Esophagus muscularis mucosa (tissue), 4 donors: ENCODE measurements at regions not wholly inside any gene's neighbourhood (a gene's known extent, or its start where the extent isn't known, plus 50 kb on each side); places are given as distances from the start of the nearest gene placed in this dataset.

Source experiments
- DNase-seq: peaks from one replicate; pipeline ENCODE4 v3.0.0-alpha.2; 2017; ENCODE audit errors: extremely low spot score
- H3K27ac ChIP-seq, 4 donors: fragments of 200-600 bp; sonication (generic); replicated peaks in 1 of 4; 1 replicate in 3 of 4; 2 replicates in 1 of 4; pipeline ENCODE4 v1.5.1; 2016 to 2019; ENCODE audit warnings: mild to moderate bottlenecking in 1 of 4
- H3K27me3 ChIP-seq, 4 donors: fragments of 200-600 bp; sonication (generic); one replicate each; pipeline versions ENCODE4 v1.5.1 to v1.6.0; 2016 to 2019
- H3K36me3 ChIP-seq, 4 donors: fragments of 200-600 bp; sonication (generic); one replicate each; pipeline ENCODE4 v1.5.1; 2016 to 2019
- H3K4me1 ChIP-seq, 4 donors: fragments of 200-600 bp; sonication (generic); one replicate each; pipeline ENCODE4 v1.5.1; 2016 to 2019
- H3K4me3 ChIP-seq, 4 donors: fragments of 200-600 bp; sonication (generic); 1 replicate in 2 of 4; 2 replicates in 2 of 4; pipeline ENCODE4 v1.5.1; 2016 to 2019; ENCODE audit warnings: mild to moderate bottlenecking in 4 of 4, moderate library complexity in 1 of 4
- H3K9me3 ChIP-seq, 4 donors: fragments of 200-600 bp; sonication (generic); 1 replicate in 3 of 4; 2 replicates in 1 of 4; pipeline ENCODE4 v1.5.1; 2016 to 2019
- EP300 ChIP-seq: sonication (generic); formaldehyde crosslinking; IDR thresholded peaks from one replicate; pipeline ENCODE4 v1.6.1; 2017; ENCODE audit warnings: antibody characterized with exemption
- POLR2A ChIP-seq: fragments of 450-650 bp; IDR thresholded peaks from one replicate; pipeline ENCODE4 v1.6.1; 2017; ENCODE audit warnings: antibody characterized with exemption, moderate library complexity, mild to moderate bottlenecking, low read depth
- POLR2AphosphoS5 ChIP-seq, 2 donors: sonication (generic); formaldehyde crosslinking; IDR thresholded peaks; one replicate each; pipeline ENCODE4 v1.6.1; 2017; ENCODE audit warnings: antibody characterized with exemption in 2 of 2
- WGBS: methylation state at CpG from one replicate; pipeline ENCODE4 v1.1.5; 2018; 5-methylcytosine and 5-hydroxymethylcytosine counted together
- intact Hi-C: fragments of 100-400 bp; cut with DNase I; formaldehyde crosslinking; loops from one replicate; pipeline ENCODE4 v1.15.1; 2023
- TF ChIP-seq, protein P1 (sequence below), 3 experiments: fragments of 200-600 bp in 2 of 3; fragments of 450-650 bp in 1 of 3; sonication (generic) in 2 of 3; IDR thresholded peaks; one replicate each; pipeline ENCODE4 v1.5.1; 2017 to 2019; ENCODE audit warnings: antibody characterized with exemption in 3 of 3, mild to moderate bottlenecking in 2 of 3, moderate library complexity in 1 of 3

DNA sequence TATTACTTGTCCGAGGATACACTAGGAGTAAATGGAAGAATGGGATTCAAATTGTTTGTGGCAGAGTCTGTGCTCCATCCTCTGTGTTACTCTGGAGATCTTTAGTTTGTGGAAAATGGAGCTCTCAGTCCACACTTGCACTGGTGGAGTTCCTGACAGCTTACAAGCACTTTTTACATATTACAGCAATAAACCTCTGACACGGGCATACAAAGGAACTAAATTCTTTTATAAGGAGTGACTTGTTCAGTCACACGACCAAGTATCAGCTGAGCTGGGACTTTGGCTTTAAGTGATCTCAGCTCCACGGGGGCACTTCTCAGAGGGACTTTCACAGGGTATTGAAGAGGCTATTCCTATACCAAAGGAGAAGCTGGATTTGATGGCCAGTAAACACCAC is 417.5 kb downstream of the LRIG3 start:
- intact Hi-C loops: no loop called here
- Histone ChIP-seq H3K9me3 (no peaks in the 10 kb centered on the region), H3K4me3 (no peak overlapping the region), H3K27me3 (no peaks in the 10 kb centered on the region), H3K36me3 (no peaks in the 10 kb centered on the region), H3K4me1 (peaks cover 0 to 15% (median 13%) of the 10 kb centered on the region in 4 donors), H3K27ac (no peak overlapping the region)
- no peak for DNase-seq
- TF ChIP-seq, protein P1, sequence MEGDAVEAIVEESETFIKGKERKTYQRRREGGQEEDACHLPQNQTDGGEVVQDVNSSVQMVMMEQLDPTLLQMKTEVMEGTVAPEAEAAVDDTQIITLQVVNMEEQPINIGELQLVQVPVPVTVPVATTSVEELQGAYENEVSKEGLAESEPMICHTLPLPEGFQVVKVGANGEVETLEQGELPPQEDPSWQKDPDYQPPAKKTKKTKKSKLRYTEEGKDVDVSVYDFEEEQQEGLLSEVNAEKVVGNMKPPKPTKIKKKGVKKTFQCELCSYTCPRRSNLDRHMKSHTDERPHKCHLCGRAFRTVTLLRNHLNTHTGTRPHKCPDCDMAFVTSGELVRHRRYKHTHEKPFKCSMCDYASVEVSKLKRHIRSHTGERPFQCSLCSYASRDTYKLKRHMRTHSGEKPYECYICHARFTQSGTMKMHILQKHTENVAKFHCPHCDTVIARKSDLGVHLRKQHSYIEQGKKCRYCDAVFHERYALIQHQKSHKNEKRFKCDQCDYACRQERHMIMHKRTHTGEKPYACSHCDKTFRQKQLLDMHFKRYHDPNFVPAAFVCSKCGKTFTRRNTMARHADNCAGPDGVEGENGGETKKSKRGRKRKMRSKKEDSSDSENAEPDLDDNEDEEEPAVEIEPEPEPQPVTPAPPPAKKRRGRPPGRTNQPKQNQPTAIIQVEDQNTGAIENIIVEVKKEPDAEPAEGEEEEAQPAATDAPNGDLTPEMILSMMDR (IDR thresholded peaks at IDR 0.05): no peak
- no peak for TF ChIP-seq POLR2AphosphoS5 (IDR thresholded peaks at IDR 0.05)
- TF ChIP-seq EP300: no peak
- TF ChIP-seq POLR2A: no peak
- WGBS: 47% methylated on average over 4 of the region's 4 CpGs

DNA sequence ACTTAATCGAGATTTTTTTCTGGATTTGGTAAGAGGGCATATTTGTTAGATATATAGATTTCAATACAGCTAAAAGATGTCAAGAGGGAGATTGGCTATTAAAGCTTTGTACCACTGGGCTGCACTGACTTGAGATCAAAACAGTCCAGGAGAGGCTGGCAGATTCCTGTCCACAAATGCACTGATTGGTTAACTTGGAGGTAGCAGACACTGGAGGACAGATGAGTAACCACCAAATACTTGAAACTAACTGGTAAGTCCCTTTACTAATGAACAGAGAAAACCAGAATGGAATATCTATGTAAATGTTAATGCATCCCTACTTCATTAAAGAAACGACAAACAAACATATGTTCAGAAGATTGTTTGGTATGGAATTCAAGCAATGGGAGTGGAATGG is 416.6 kb downstream of the LRIG3 start:
- no peak for TF ChIP-seq POLR2AphosphoS5 (IDR thresholded peaks at IDR 0.05)
- TF ChIP-seq EP300: no peak
- Histone ChIP-seq H3K36me3 (no peaks in the 10 kb centered on the region), H3K4me3 (no peak overlapping the region), H3K27me3 (no peaks in the 10 kb centered on the region), H3K9me3 (no peaks in the 10 kb centered on the region), H3K4me1 (peaks cover 0 to 15% (median 13%) of the 10 kb centered on the region in 4 donors), H3K27ac (no peak overlapping the region)
- intact Hi-C loops: no loop called here
- no peak for DNase-seq
- WGBS: 96% methylated on average over 2 of the region's 2 CpGs

DNA sequence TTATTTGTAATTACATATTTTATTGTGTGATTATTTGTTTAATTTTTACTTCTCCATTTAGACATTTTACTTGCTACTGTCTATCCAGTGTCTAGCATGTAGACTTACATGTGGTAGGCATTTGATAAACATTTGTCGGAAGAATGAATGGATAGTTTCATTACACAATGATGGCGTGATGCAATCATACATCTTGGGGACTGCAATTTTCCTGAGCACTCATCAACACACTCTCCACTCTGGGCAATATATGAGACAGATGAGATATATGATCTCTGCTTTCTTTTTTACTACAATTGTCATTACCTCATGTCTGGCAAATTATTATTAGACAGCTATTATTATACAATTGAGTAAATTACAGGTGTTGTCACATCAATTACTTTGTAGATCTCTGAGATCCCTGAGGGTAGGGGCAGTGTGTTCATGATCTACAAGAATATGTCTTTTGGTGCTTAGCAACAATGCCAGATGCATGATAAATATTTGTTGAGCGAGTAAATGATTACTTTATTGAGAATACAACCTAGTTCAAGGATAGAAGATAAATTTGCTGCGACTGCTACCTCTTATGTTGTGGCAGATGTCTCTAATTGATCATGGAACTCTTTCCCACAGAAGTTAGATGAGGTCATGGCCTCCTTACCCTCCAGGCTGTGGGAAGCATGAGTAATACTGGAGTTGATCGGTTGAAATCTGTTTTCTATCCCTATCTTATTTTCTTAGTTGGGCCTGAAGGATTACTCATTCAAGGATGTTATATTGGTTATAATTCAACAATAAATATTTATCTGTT is 416.0 kb downstream of the LRIG3 start:
- TF ChIP-seq EP300: no peak
- no peak for TF ChIP-seq POLR2AphosphoS5 (IDR thresholded peaks at IDR 0.05)
- TF ChIP-seq POLR2A: no peak
- TF ChIP-seq, protein P1 (IDR thresholded peaks at IDR 0.05): no peak
- Histone ChIP-seq H3K36me3 (no peaks in the 10 kb centered on the region), H3K9me3 (no peaks in the 10 kb centered on the region), H3K27ac (no peak overlapping the region), H3K4me1 (peaks cover 0 to 15% (median 13%) of the 10 kb centered on the region in 4 donors), H3K27me3 (no peaks in the 10 kb centered on the region), H3K4me3 (no peak overlapping the region)
- intact Hi-C loops: no loop called here
- DNase-seq: no peak
- 87% methylated on average over 5 of the region's 5 CpGs for WGBS

DNA sequence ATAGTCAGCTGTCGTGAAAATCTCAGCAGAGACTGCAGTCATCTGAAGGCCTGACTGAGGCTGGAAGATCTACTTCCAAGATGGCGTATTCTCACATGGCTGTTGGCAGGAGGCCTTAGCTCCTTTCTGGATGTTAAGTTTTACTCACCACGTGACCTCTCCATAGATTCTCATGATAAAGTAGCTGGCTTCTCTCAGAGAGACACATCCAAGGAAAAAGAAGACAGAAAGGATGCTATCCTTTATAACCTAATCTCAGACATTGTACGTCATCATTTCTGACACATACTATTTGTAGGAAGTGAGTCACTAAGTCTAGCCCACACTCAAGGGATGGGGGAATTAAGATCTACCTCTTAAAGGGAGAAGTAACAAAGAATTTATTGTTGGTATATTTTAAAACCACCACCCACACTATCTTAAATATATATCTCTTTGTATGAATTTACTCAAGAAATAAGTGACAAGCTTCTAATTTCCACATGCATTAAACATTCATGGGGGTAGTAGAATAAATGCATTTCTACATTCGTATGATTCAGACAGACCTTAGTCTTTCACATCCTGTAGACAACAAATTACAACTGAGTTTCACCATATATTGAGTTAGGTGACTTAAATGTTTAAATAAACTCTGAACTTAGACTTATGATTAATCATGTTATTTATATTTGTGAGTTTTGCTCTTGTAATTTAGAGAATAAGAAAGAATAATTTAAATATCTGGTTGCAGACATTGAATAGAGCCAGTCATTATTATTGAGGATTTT is 411.0 kb downstream of the LRIG3 start:
- intact Hi-C loops: no loop called here
- DNase-seq: no peak
- no peak for TF ChIP-seq POLR2AphosphoS5 (IDR thresholded peaks at IDR 0.05)
- TF ChIP-seq, protein P1 (IDR thresholded peaks at IDR 0.05): no peak
- TF ChIP-seq POLR2A: no peak
- no peak for TF ChIP-seq EP300
- no peaks in the 10 kb centered on the region for H3K36me3 ChIP-seq
- no peak overlapping the region for H3K4me3 ChIP-seq
- no peaks in the 10 kb centered on the region for H3K9me3 ChIP-seq
- H3K27ac ChIP-seq: no peak overlapping the region
- no peaks in the 10 kb centered on the region for H3K27me3 ChIP-seq
- 91% methylated on average over 5 of the region's 5 CpGs for WGBS
- no peaks in the 10 kb centered on the region for H3K4me1 ChIP-seq

DNA sequence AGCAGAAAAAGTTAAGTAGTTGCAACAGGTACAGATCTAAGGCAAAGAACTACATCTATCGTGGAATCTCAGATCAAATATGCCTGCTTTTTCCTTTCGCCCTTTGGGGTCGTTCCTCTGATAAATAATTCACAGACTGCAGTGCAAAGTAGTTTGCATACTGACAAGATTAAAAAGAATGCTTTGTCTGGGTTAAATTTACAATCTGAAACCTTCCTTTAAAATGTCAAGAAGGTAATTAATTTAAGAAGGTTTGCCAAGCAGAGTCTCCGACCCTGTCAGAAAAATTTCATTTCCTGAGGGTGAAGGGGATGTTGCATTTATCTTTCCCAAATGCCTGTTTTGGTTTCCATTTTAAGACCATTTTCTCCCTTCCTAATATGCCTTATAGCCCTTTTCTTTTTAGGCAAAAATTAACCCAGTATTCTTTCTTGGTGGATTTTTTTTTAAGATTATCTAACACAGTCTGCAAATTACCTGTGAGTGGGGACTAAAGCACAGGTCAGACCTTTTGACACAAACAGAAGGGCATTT is 406.9 kb downstream of the LRIG3 start:
- Histone ChIP-seq H3K4me3 (no peak overlapping the region), H3K27ac (no peak overlapping the region), H3K36me3 (no peaks in the 10 kb centered on the region), H3K9me3 (peaks cover 0 to 10% (median 7%) of the 10 kb centered on the region in 4 donors), H3K4me1 (no peaks in the 10 kb centered on the region), H3K27me3 (no peaks in the 10 kb centered on the region)
- TF ChIP-seq, protein P1 (IDR thresholded peaks at IDR 0.05): no peak
- no peak for TF ChIP-seq EP300
- TF ChIP-seq POLR2AphosphoS5 (IDR thresholded peaks at IDR 0.05): no peak
- WGBS: 62% methylated on average over 4 of the region's 4 CpGs
- DNase-seq: peak; percentile 10
- intact Hi-C loops: no loop called here
